ENCODE measurements at regions not wholly inside any gene's neighbourhood (a gene's known extent, or its start where the extent isn't known, plus 50 kb on each side); places are given as distances from the start of the nearest gene placed in this dataset.

- TF ChIP-seq CTCF (conservative IDR thresholded peaks at IDR 0.05 in 1 of 2, IDR thresholded peaks at IDR 0.05 in 1 of 2; ENCODE audit: extremely low read depth in 1 of 2, insufficient read depth in 1 of 2, low read depth in 1 of 2, low read length in 2 of 2) = no peak
- no peak for TF ChIP-seq EZH2 (IDR thresholded peaks at IDR 0.05; ENCODE audit: borderline replicate concordance, low read length)
Observed at GRCh38 chr11:127993788-127994187, 593.6 kb downstream of the ETS1 start.
